HEK293 (cell line): ENCODE measurements at regions not wholly inside any gene's neighbourhood (a gene's known extent, or its start where the extent isn't known, plus 50 kb on each side); places are given as distances from the start of the nearest gene placed in this dataset.

Experiments used
- ATF2 ChIP-seq: fragments of 450-650 bp; formaldehyde crosslinking; IDR thresholded peaks from 2 replicates; pipeline ENCODE4 v1.5.1; 2016; ENCODE audit warnings: missing biosample characterization, missing genetic modification characterization, low read depth
- CTCF ChIP-seq: fragments of 450-650 bp; formaldehyde crosslinking; IDR thresholded peaks from 2 replicates; pipeline ENCODE4 v1.5.1; 2016; ENCODE audit warnings: missing biosample characterization, missing genetic modification characterization
- GLI4 ChIP-seq: fragments of 450-650 bp; formaldehyde crosslinking; IDR thresholded peaks from 2 replicates; pipeline ENCODE4 v1.5.1; 2016; ENCODE audit warnings: missing biosample characterization, missing genetic modification characterization
- ZBTB21 ChIP-seq: fragments of 450-650 bp; formaldehyde crosslinking; IDR thresholded peaks from 2 replicates; pipeline ENCODE4 v1.5.1; 2017; ENCODE audit warnings: missing biosample characterization, missing genetic modification characterization
- ZNF146 ChIP-seq: fragments of 450-650 bp; formaldehyde crosslinking; IDR thresholded peaks from 2 replicates; pipeline ENCODE4 v1.5.1; 2016; ENCODE audit warnings: missing biosample characterization, missing genetic modification characterization
- ZNF354C ChIP-seq: fragments of 450-650 bp; formaldehyde crosslinking; IDR thresholded peaks from 2 replicates; pipeline ENCODE4 v1.5.1; 2016; ENCODE audit warnings: missing biosample characterization, missing genetic modification characterization, low read depth, borderline replicate concordance
- ZNF398 ChIP-seq: fragments of 450-650 bp; formaldehyde crosslinking; IDR thresholded peaks from 2 replicates; pipeline ENCODE4 v1.5.1; 2017; ENCODE audit warnings: missing biosample characterization, missing genetic modification characterization
- ZNF571 ChIP-seq: fragments of 450-650 bp; formaldehyde crosslinking; IDR thresholded peaks from 2 replicates; pipeline ENCODE4 v1.5.0; 2017; ENCODE audit warnings: missing biosample characterization, missing genetic modification characterization
- TF ChIP-seq, protein P1 (sequence below): fragments of 450-650 bp; formaldehyde crosslinking; conservative IDR thresholded peaks from 2 replicates; pipeline ENCODE4 v1.5.1; 2016; ENCODE audit warnings: low read depth, missing biosample characterization, missing genetic modification characterization

- TF ChIP-seq ZNF146 (no peak), ZNF398 (tag by site-specific recombination) (no peak), CTCF (tag by site-specific recombination) (no peak), ZNF354C (tag by site-specific recombination) (no peak), ATF2 (tag by site-specific recombination) (no peak), GLI4 (tag by site-specific recombination) (no peak), ZNF571 (no peak), ZBTB21 (tag by site-specific recombination) (no peak)
- TF ChIP-seq, protein P1, sequence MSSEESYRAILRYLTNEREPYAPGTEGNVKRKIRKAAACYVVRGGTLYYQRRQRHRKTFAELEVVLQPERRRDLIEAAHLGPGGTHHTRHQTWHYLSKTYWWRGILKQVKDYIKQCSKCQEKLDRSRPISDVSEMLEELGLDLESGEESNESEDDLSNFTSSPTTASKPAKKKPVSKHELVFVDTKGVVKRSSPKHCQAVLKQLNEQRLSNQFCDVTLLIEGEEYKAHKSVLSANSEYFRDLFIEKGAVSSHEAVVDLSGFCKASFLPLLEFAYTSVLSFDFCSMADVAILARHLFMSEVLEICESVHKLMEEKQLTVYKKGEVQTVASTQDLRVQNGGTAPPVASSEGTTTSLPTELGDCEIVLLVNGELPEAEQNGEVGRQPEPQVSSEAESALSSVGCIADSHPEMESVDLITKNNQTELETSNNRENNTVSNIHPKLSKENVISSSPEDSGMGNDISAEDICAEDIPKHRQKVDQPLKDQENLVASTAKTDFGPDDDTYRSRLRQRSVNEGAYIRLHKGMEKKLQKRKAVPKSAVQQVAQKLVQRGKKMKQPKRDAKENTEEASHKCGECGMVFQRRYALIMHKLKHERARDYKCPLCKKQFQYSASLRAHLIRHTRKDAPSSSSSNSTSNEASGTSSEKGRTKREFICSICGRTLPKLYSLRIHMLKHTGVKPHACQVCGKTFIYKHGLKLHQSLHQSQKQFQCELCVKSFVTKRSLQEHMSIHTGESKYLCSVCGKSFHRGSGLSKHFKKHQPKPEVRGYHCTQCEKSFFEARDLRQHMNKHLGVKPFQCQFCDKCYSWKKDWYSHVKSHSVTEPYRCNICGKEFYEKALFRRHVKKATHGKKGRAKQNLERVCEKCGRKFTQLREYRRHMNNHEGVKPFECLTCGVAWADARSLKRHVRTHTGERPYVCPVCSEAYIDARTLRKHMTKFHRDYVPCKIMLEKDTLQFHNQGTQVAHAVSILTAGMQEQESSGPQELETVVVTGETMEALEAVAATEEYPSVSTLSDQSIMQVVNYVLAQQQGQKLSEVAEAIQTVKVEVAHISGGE = no peak
Observed at GRCh38 chr11:128189823-128190222, 397.5 kb downstream of the ETS1 start.
